ENCODE measurements at regions not wholly inside any gene's neighbourhood (a gene's known extent, or its start where the extent isn't known, plus 50 kb on each side); places are given as distances from the start of the nearest gene placed in this dataset.
"Not testable (repeated sequence)": the region's sequence is repeated elsewhere in the genome, so short reads cannot be mapped to it uniquely, and the experiment has no call there.

DNA sequence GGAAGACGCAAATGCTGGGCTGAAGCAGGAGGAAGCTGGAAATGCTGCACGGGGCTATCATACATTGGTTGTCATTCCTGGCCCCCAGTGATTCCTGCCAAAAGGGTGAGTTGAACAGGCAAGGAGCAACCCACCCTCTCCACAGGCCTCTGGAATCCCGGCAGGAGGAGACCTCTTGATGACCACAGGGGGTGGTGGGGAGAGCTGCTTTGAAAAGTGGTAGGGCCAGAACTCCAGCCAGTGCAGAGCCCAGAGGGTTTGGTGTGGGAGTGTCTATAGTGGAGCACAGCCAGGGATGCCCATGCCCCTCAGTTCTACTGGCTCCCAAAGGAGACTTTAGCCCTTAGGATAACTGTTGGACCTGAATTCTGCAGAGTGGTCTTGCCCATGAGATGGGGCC, 89.2 kb downstream of the SAMD9 start:
- H3K4me3 ChIP-seq: no peak overlapping the region
- H3K9me3 ChIP-seq: no peaks in the 10 kb centered on the region
- no peaks in the 10 kb centered on the region for H3K36me3 ChIP-seq (replicated peaks)
- H3K4me1 ChIP-seq: no peaks in the 10 kb centered on the region
- DNase-seq (ENCODE audit: low spot score in 2 of 2): no peak
- H3K27me3 ChIP-seq (ENCODE audit: low read depth): no peaks in the 10 kb centered on the region
- in situ Hi-C loops (cut with MboI; ENCODE audit: low sequenced_read_pairs): no loop called here

DNA sequence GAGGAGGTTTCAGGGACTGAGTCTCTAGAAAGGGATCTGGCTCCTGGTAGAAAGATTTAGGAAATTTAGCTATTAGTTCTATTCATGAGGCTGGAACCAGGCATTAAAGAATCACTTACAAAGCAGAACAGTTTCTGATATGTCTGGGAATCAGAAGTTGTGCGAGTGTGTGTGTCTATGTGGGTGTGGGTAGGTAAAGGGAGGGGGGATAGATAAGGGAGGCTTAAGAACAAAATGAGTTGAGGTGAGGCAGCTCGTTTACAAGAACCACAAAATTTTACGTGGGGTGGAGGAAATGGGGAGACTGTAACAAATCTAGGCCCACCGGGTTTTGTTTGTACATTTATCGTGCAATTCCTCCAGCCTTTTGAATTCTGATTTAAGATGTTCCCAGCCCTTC, 90.7 kb downstream of the SAMD9 start:
- Histone ChIP-seq H3K9me3 (no peaks in the 10 kb centered on the region), H3K4me1 (no peaks in the 10 kb centered on the region), H3K27me3 (ENCODE audit: low read depth) (no peaks in the 10 kb centered on the region), H3K4me3 (no peak overlapping the region), H3K36me3 (replicated peaks) (no peaks in the 10 kb centered on the region)
- in situ Hi-C loops (cut with MboI; ENCODE audit: low sequenced_read_pairs): no loop called here
- DNase-seq (ENCODE audit: low spot score in 2 of 2): no peak

DNA sequence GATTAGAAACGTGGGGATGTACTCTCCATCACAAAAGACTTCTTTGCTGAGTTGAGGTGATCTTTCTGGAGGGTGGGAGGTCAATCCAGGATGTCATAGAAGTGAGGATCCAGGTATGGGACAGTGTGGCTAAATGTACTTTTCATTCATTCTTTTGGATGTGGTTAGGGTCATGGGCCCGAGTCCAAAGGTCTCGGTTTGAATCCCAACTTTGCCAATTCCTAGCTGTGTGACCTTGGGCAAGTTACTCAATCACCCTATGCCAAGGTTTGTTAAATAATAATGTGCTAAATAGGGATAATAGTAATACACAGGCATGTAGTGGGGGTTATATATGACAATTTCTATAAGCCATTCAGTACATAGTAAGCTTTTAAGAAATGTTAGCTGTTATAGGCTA, 91.4 kb downstream of the SAMD9 start:
- Histone ChIP-seq H3K27me3 (ENCODE audit: low read depth) (no peaks in the 10 kb centered on the region), H3K4me3 (no peak overlapping the region), H3K9me3 (no peaks in the 10 kb centered on the region), H3K36me3 (replicated peaks) (no peaks in the 10 kb centered on the region), H3K4me1 (no peaks in the 10 kb centered on the region)
- DNase-seq (ENCODE audit: low spot score in 2 of 2): no peak
- in situ Hi-C loops (cut with MboI; ENCODE audit: low sequenced_read_pairs): no loop called here

DNA sequence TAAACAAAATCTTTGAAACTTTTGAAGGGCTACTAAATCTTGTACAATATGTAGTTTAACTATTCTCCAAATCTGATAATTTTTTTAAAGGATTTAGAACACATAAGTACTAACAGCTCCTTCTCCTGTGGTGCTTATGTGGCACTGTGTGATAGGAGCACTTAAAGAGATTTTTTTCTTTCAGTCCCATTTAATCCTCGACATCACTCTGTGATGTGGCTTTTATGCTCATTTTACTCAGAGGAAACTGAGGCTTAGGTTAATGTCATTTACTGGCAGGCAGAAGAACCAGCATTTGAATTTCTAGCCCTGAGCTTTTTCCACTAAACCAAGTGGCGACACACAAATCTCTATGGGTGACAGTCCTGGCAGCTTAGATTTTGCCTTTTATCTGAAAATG, 92.4 kb downstream of the SAMD9 start:
- in situ Hi-C loops (cut with MboI; ENCODE audit: low sequenced_read_pairs): no loop called here

DNA sequence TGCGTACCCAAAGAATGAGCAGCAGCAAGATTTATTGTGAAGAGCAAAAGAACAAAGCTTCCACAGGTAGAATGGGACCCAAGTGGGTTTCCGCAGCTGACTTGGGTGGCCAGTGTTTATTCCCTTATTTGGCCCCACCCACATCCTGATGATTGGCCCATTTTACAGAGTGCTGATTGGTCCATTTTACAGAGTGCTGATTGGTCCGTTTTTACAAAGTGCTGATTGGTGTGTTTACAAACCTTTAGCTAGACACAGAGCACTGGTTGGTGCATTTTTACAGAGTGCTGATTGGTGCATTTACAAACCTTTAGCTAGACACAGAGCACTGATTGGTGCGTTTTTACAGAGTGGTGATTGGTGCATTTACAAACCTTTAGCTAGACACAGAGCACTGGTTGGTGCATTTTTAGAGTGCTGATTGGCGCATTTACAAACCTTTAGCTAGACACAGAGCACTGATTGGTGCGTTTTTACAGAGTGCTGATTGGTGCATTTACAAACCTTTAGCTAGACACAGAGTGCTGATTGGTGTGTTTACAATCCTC, 94.8 kb downstream of the SAMD9 start:
- H3K36me3 ChIP-seq (replicated peaks); DNase-seq (ENCODE audit: low spot score in 2 of 2); in situ Hi-C loops (cut with MboI; ENCODE audit: low sequenced_read_pairs); H3K9me3 ChIP-seq; H3K4me3 ChIP-seq; H3K27me3 ChIP-seq (ENCODE audit: low read depth); H3K4me1 ChIP-seq: not testable (repeated sequence)

More for the DNA sequence above, 92.4 kb downstream of the SAMD9 start:
- no peaks in the 10 kb centered on the region for H3K4me1 ChIP-seq
- no peak overlapping the region for H3K4me3 ChIP-seq
- no peaks in the 10 kb centered on the region for H3K9me3 ChIP-seq
- H3K27me3 ChIP-seq (ENCODE audit: low read depth): no peaks in the 10 kb centered on the region
- H3K36me3 ChIP-seq (replicated peaks): no peaks in the 10 kb centered on the region
- no peak for DNase-seq (ENCODE audit: low spot score in 2 of 2)

DNA sequence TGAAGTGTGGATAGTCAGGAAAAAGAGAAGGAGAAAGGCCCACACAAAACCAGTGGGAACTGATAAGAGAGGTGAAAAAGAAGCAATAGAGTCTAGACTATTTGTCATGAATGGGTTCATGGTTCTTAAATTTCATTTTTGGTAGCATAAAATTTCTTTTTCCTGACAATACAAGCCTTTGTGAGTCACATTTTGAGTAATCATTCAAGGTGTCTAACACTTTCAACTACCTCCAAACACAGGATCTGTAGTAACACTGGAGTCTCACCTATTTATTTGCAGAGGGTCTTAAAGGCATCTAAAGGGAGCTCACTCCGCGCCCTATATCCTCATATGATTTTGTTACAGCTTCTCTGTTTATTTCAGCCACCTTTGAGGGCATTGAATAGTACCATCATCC, 96.0 kb downstream of the SAMD9 start:
- Histone ChIP-seq H3K9me3 (no peaks in the 10 kb centered on the region), H3K4me3 (no peak overlapping the region), H3K27me3 (ENCODE audit: low read depth) (no peaks in the 10 kb centered on the region), H3K4me1 (no peaks in the 10 kb centered on the region), H3K36me3 (replicated peaks) (no peaks in the 10 kb centered on the region)
- in situ Hi-C loops (cut with MboI; ENCODE audit: low sequenced_read_pairs): no loop called here
- no peak for DNase-seq (ENCODE audit: low spot score in 2 of 2)

DNA sequence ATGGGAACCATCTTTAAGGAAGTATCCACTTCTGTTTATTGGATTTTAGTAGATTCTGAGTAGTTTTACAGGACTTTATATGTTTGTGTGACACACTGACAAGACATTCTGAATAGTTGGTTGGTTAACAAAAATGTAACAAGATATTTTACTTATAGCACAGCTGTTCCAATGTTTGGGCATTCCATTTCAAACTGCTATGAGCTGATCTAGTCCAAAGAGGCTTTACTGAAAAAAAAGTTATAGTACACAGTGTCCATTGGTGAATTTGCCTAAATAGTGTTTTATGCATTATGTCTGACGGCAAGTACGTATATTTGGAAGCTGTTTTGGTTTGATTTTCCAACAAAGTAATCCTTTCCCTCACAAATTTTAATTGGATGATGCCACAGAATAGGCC, 99.1 kb downstream of the SAMD9 start:
- H3K36me3 ChIP-seq (replicated peaks): no peaks in the 10 kb centered on the region
- H3K27me3 ChIP-seq (ENCODE audit: low read depth): no peaks in the 10 kb centered on the region
- H3K4me1 ChIP-seq: no peaks in the 10 kb centered on the region
- in situ Hi-C loops (cut with MboI; ENCODE audit: low sequenced_read_pairs): no loop called here
- no peaks in the 10 kb centered on the region for H3K9me3 ChIP-seq
- no peak for DNase-seq (ENCODE audit: low spot score in 2 of 2)
- H3K4me3 ChIP-seq: no peak overlapping the region

DNA sequence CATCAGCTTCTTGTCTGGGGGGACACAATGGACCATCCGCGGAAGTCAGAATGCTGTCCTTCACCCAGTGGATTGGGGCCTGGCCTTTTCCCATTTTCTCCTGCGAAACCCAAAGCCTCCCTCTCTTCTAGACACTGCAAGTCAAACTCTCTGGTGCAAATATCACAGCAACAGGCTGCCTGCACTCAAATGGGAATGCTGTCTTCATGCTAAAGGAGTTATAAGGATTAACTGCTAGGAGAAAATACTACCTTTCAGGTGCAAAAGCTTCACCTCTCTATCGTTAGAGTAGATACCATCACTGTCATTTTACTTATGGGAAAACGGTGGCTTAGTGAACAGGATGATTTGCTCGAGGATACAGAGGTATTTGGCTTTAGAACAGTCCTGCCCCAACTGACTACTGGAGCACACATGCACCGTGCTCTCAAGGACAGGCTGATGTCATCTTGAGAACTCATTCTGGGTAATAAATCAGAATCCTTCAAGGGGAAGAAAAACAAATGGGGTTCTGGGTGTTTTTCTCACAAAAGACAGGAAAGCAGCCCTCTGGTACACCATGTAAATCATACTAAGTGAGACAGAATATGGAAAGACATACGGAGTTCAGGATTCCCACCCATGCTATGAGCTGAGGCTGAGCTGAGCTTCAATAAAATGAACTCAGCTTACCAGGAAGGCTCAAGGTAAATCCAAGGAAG, 100.9 kb downstream of the SAMD9 start:
- Histone ChIP-seq H3K4me1 (no peaks in the 10 kb centered on the region), H3K27me3 (ENCODE audit: low read depth) (peaks cover 3% of the 10 kb centered on the region; the same call in 1 of the 2 replicates), H3K4me3 (no peak overlapping the region), H3K36me3 (replicated peaks) (no peaks in the 10 kb centered on the region), H3K9me3 (no peaks in the 10 kb centered on the region)
- in situ Hi-C loops (cut with MboI; ENCODE audit: low sequenced_read_pairs): no loop called here
- DNase-seq (ENCODE audit: low spot score in 2 of 2): no peak

DNA sequence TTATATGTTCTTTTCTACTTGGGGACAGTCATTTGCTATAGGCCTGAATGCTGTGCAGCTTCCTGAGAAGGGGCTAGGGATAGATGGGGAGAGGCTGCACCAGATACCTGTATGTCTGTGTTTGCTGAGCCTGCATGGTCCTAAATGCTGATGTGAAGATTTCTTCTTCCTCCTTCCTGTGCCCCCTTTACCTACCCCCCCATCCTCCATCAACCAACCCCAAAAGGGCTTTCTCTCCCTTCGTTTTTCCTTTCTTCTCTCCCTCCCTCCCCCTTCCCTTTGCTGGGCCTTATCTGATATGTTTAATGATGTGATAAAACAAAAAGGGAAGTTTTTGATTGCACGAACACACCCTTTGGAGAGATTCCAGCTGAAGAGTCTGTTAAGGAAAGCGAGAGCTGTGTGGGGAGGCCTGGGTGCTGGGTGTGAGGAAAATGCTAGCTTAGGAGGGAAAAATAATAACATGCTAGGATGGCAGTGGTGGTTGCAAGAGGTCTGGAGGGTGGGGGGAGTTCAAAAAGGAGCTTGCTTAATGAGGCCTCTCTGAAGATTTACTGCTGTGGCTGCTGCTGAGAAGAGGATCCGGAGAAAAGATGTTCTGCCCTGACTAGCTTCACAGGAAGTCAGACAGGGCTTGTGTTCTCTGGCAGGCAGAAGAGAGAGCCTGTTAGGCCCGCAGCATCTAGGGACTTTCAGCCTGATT, 101.8 kb downstream of the SAMD9 start:
- H3K36me3 ChIP-seq (replicated peaks): no peaks in the 10 kb centered on the region
- DNase-seq (ENCODE audit: low spot score in 2 of 2): no peak
- H3K4me1 ChIP-seq: no peaks in the 10 kb centered on the region
- H3K27me3 ChIP-seq (ENCODE audit: low read depth): peaks cover 5% of the 10 kb centered on the region
- in situ Hi-C loops (cut with MboI; ENCODE audit: low sequenced_read_pairs): no loop called here
- H3K9me3 ChIP-seq: no peaks in the 10 kb centered on the region
- no peak overlapping the region for H3K4me3 ChIP-seq

DNA sequence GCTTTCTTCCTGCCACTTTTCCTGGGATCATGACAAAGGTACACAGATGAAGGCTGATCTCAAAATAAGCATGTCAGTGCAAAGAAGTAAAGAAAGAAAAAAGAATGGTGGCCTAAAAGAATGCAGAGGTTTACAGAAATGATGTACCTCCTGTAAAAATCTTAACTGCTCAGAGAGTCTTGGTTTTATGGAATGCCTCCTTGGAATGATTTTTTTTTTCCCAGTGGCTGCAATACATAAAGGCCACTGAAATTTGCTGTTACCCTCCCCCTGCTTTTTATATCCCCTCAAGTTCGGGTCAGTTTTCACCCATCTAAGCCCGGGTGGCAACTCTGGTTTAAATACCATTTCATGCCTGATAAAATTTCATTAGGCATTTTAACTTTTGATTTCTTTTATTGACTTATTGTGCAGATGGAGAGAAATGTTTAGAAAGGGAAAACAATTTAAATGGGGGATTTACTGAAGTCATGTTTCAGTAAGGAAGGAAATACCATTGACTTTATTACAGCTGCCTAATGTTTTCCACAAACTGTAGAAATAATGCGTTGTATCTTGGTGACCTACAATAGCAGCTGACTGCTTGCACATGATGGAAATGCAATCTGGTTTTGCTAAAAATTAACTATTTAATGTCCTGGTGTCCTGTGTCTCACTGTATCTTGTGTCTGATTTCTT, 102.5 kb downstream of the SAMD9 start:
- in situ Hi-C loops (cut with MboI; ENCODE audit: low sequenced_read_pairs): no loop called here
- DNase-seq (ENCODE audit: low spot score in 2 of 2): no peak
- H3K36me3 ChIP-seq (replicated peaks): no peaks in the 10 kb centered on the region
- H3K4me1 ChIP-seq: no peaks in the 10 kb centered on the region
- H3K27me3 ChIP-seq (ENCODE audit: low read depth): peaks cover 8% of the 10 kb centered on the region
- H3K9me3 ChIP-seq: no peaks in the 10 kb centered on the region
- no peak overlapping the region for H3K4me3 ChIP-seq

DNA sequence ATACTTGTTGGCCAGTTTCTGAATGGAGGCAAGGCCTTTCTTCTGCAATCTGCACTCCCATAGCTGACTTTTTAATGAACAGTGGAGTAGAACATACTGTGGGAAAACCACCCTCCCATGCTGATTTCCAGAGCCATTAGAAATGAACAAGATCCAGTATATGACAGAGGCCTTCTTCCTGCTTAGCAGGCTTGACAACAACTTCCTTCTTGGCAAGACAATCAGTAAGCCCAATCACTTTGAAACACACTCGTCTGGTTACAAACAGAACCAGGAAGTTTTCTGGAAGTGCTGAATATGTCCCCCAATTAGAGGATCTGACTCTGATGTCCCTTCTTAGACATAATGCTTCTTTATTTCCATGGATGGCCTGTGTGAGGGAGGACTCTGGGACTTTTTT, 103.4 kb downstream of the SAMD9 start:
- in situ Hi-C loops (cut with MboI; ENCODE audit: low sequenced_read_pairs): no loop called here
- H3K4me1 ChIP-seq: no peaks in the 10 kb centered on the region
- H3K4me3 ChIP-seq: no peak overlapping the region
- H3K36me3 ChIP-seq (replicated peaks): no peaks in the 10 kb centered on the region
- no peaks in the 10 kb centered on the region for H3K9me3 ChIP-seq
- DNase-seq (ENCODE audit: low spot score in 2 of 2): no peak
- H3K27me3 ChIP-seq (ENCODE audit: low read depth): peaks cover 8% of the 10 kb centered on the region

DNA sequence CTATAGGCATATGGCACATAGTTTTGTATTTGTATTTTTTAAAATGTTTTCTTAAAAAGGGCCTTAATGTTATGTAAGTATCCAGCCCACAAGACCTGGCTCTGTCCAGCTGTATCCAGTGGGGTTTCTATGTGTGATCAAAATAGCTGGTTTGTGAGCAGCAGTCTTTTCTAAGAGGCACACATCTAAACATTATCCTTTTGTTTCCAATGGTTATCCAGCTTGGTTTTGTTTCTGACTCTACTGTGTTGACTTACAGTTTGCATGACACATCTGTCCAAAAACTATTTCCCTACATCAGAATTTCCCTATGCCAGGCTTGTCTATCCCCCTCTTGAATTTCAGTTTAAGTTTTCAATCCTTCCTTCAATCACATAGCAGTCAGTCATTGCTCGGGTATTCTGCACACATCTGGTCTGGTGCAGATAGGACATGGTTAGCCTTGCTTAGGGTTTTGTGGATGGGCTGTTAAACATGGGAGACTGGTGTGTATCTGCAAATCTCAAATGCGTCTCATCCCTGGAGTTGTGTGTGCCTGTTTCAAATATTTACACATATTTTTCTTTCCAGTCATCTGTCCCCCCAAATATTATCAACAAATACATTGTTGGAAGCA, 104.2 kb downstream of the SAMD9 start:
- Histone ChIP-seq H3K9me3 (no peaks in the 10 kb centered on the region), H3K4me3 (no peak overlapping the region), H3K36me3 (replicated peaks) (no peaks in the 10 kb centered on the region), H3K27me3 (ENCODE audit: low read depth) (peaks cover 8% of the 10 kb centered on the region), H3K4me1 (no peaks in the 10 kb centered on the region)
- in situ Hi-C loops (cut with MboI; ENCODE audit: low sequenced_read_pairs): no loop called here
- DNase-seq (ENCODE audit: low spot score in 2 of 2): no peak

DNA sequence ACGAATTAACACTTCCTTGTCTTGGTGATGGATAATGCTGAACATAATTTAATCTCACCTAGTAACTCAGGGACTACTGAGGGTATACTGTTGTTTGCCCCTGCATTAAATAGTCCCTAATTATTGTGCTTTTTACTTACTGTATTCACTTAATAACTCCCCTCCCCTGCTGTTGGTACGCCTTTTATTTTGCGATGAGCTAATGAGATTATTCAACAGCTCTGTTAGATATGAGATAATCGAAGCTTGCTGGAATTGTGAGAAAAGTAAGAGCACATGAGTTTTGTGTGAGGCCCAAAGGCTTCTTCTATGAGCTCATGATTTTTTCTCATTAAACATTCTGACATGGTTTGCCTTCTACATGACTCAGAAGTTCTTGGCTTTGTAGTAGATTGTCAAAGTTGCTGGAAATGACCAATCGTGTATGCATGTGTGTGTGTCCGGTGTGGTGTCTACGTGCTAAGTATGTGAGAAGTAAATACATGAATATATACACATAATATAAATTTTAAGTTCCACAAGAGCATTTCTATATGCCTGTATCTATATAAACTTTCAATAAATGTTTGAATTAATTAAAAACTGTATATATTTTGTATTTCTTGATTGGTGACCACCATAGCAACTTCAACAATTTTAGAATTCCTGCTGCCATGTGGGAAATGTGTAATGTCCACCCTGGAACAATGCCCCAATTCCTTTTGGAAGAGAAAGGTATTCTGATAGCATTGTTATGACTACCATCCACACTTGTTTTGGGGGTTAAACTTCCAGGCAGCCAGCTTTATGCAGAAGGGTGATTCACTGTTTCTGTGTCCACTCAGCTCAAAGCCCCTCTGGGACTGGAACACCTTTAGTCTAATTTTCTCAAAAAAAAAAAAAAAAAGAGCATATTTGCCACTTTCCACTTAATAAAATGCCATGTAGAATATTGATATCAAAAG, 106.2 kb downstream of the SAMD9 start:
- in situ Hi-C loops (cut with MboI; ENCODE audit: low sequenced_read_pairs): no loop called here
- Histone ChIP-seq H3K36me3 (replicated peaks) (no peaks in the 10 kb centered on the region), H3K27me3 (ENCODE audit: low read depth) (peaks cover 11% of the 10 kb centered on the region), H3K9me3 (no peaks in the 10 kb centered on the region), H3K4me1 (no peaks in the 10 kb centered on the region), H3K4me3 (no peak overlapping the region)
- no peak for DNase-seq (ENCODE audit: low spot score in 2 of 2)
